BLaER1 (cell line): ENCODE measurements at regions not wholly inside any gene's neighbourhood (a gene's known extent, or its start where the extent isn't known, plus 50 kb on each side); places are given as distances from the start of the nearest gene placed in this dataset.

Source experiments
- H3K27ac ChIP-seq: shearing (Covaris generic); formaldehyde crosslinking; 2 replicates; pipeline ENCODE4 v1.8.1; 2022
- H3K27me3 ChIP-seq: shearing (Covaris generic); formaldehyde crosslinking; 2 replicates; pipeline ENCODE4 v1.8.1; 2022
- H3K36me3 ChIP-seq: shearing (Covaris generic); formaldehyde crosslinking; 2 replicates; pipeline ENCODE4 v1.8.1; 2022
- H3K4me1 ChIP-seq: shearing (Covaris generic); formaldehyde crosslinking; 2 replicates; pipeline ENCODE4 v1.8.1; 2022
- H3K4me2 ChIP-seq: shearing (Covaris generic); formaldehyde crosslinking; 2 replicates; pipeline ENCODE4 v1.8.1; 2022
- H3K4me3 ChIP-seq: shearing (Covaris generic); formaldehyde crosslinking; 2 replicates; pipeline ENCODE4 v1.8.1; 2022
- H3K9ac ChIP-seq: shearing (Covaris generic); formaldehyde crosslinking; 2 replicates; pipeline ENCODE4 v1.8.1; 2022
- H3K9me3 ChIP-seq: shearing (Covaris generic); formaldehyde crosslinking; 2 replicates; pipeline ENCODE4 v1.8.1; 2022
- H4K20me1 ChIP-seq: shearing (Covaris generic); formaldehyde crosslinking; 2 replicates; pipeline ENCODE4 v1.8.1; 2022
- Cebpa-rat ChIP-seq: shearing (Covaris generic); IDR thresholded peaks from 2 replicates; pipeline ENCODE4 v1.8.1; 2022

- Histone ChIP-seq H3K4me2 (no peak overlapping the region), H3K36me3 (no peaks in the 10 kb centered on the region), H3K9me3 (no peaks in the 10 kb centered on the region), H3K27ac (no peak overlapping the region), H4K20me1 (no peaks in the 10 kb centered on the region), H3K9ac (no peak overlapping the region), H3K27me3 (no peaks in the 10 kb centered on the region), H3K4me3 (no peak overlapping the region), H3K4me1 (no peaks in the 10 kb centered on the region)
- TF ChIP-seq Cebpa-rat, result no peak
Observed at GRCh38 chr2:122905431-122905830, 1119.7 kb upstream of the CNTNAP5 start.

GRCh38 chr2:122908159-122908558 is 1116.9 kb upstream of the CNTNAP5 start:
- no peak overlapping the region for H3K27ac ChIP-seq
- H3K36me3 ChIP-seq, result no peaks in the 10 kb centered on the region
- H3K4me2 ChIP-seq, result no peak overlapping the region
- no peak for TF ChIP-seq Cebpa-rat
- no peaks in the 10 kb centered on the region for H3K9me3 ChIP-seq
- H3K27me3 ChIP-seq, result no peaks in the 10 kb centered on the region
- no peak overlapping the region for H3K4me3 ChIP-seq
- H4K20me1 ChIP-seq, result no peaks in the 10 kb centered on the region
- no peaks in the 10 kb centered on the region for H3K4me1 ChIP-seq
- H3K9ac ChIP-seq, result no peak overlapping the region

- Histone ChIP-seq H3K9me3 (peaks cover 29% of the 10 kb centered on the region), H3K27me3 (no peaks in the 10 kb centered on the region), H3K27ac (no peak overlapping the region), H3K4me3 (no peak overlapping the region), H3K9ac (no peak overlapping the region), H3K36me3 (no peaks in the 10 kb centered on the region), H4K20me1 (no peaks in the 10 kb centered on the region), H3K4me1 (no peaks in the 10 kb centered on the region), H3K4me2 (no peak overlapping the region)
- no peak for TF ChIP-seq Cebpa-rat
Observed at GRCh38 chr2:122927197-122927596, 1097.9 kb upstream of the CNTNAP5 start.

- Histone ChIP-seq H3K9ac (no peak overlapping the region), H3K4me1 (no peaks in the 10 kb centered on the region), H3K4me3 (no peak overlapping the region), H3K27me3 (no peaks in the 10 kb centered on the region), H3K4me2 (no peak overlapping the region), H4K20me1 (no peaks in the 10 kb centered on the region), H3K36me3 (no peaks in the 10 kb centered on the region), H3K9me3 (peaks cover 29% of the 10 kb centered on the region), H3K27ac (no peak overlapping the region)
- TF ChIP-seq Cebpa-rat, result no peak
Observed at GRCh38 chr2:122927710-122928557, 1097.2 kb upstream of the CNTNAP5 start.

- no peaks in the 10 kb centered on the region for H3K36me3 ChIP-seq
- H3K27ac ChIP-seq, result no peak overlapping the region
- H3K4me1 ChIP-seq, result no peaks in the 10 kb centered on the region
- no peaks in the 10 kb centered on the region for H4K20me1 ChIP-seq
- H3K4me3 ChIP-seq, result no peak overlapping the region
- H3K9me3 ChIP-seq, result peaks cover 24% of the 10 kb centered on the region
- no peaks in the 10 kb centered on the region for H3K27me3 ChIP-seq
- no peak overlapping the region for H3K4me2 ChIP-seq
- no peak overlapping the region for H3K9ac ChIP-seq
- no peak for TF ChIP-seq Cebpa-rat
Observed at GRCh38 chr2:122929347-122929746, 1095.7 kb upstream of the CNTNAP5 start.

GRCh38 chr2:122935506-122935905 is 1089.6 kb upstream of the CNTNAP5 start:
- H3K9ac ChIP-seq, result no peak overlapping the region
- H3K27ac ChIP-seq, result no peak overlapping the region
- H3K4me3 ChIP-seq, result no peak overlapping the region
- H3K4me1 ChIP-seq, result no peaks in the 10 kb centered on the region
- H3K27me3 ChIP-seq, result no peaks in the 10 kb centered on the region
- H3K36me3 ChIP-seq, result no peaks in the 10 kb centered on the region
- no peaks in the 10 kb centered on the region for H3K9me3 ChIP-seq
- no peak overlapping the region for H3K4me2 ChIP-seq
- TF ChIP-seq Cebpa-rat, result no peak
- no peaks in the 10 kb centered on the region for H4K20me1 ChIP-seq

GRCh38 chr2:122939796-122940195 is 1085.3 kb upstream of the CNTNAP5 start:
- Histone ChIP-seq H3K9me3 (no peaks in the 10 kb centered on the region), H3K4me2 (no peak overlapping the region), H3K27me3 (no peaks in the 10 kb centered on the region), H3K36me3 (no peaks in the 10 kb centered on the region), H3K4me1 (no peaks in the 10 kb centered on the region), H3K9ac (no peak overlapping the region), H4K20me1 (no peaks in the 10 kb centered on the region), H3K27ac (no peak overlapping the region), H3K4me3 (no peak overlapping the region)
- no peak for TF ChIP-seq Cebpa-rat

GRCh38 chr2:122949523-122949922 is 1075.6 kb upstream of the CNTNAP5 start:
- TF ChIP-seq Cebpa-rat, result no peak
- Histone ChIP-seq H3K4me2 (no peak overlapping the region), H3K9me3 (no peaks in the 10 kb centered on the region), H3K4me1 (no peaks in the 10 kb centered on the region), H3K27ac (no peak overlapping the region), H3K9ac (no peak overlapping the region), H3K36me3 (no peaks in the 10 kb centered on the region), H4K20me1 (no peaks in the 10 kb centered on the region), H3K27me3 (no peaks in the 10 kb centered on the region), H3K4me3 (no peak overlapping the region)

GRCh38 chr2:122955776-122956175 is 1069.3 kb upstream of the CNTNAP5 start:
- H3K4me3 ChIP-seq, result no peak overlapping the region
- no peaks in the 10 kb centered on the region for H3K4me1 ChIP-seq
- no peak overlapping the region for H3K27ac ChIP-seq
- H3K9ac ChIP-seq, result no peak overlapping the region
- no peaks in the 10 kb centered on the region for H4K20me1 ChIP-seq
- TF ChIP-seq Cebpa-rat, result no peak
- no peak overlapping the region for H3K4me2 ChIP-seq
- no peaks in the 10 kb centered on the region for H3K9me3 ChIP-seq
- H3K27me3 ChIP-seq, result no peaks in the 10 kb centered on the region
- H3K36me3 ChIP-seq, result no peaks in the 10 kb centered on the region

- no peak overlapping the region for H3K9ac ChIP-seq
- H3K4me3 ChIP-seq, result no peak overlapping the region
- H3K36me3 ChIP-seq, result no peaks in the 10 kb centered on the region
- no peak overlapping the region for H3K27ac ChIP-seq
- H3K27me3 ChIP-seq, result no peaks in the 10 kb centered on the region
- no peaks in the 10 kb centered on the region for H4K20me1 ChIP-seq
- no peak overlapping the region for H3K4me2 ChIP-seq
- no peak for TF ChIP-seq Cebpa-rat
- no peaks in the 10 kb centered on the region for H3K4me1 ChIP-seq
- H3K9me3 ChIP-seq, result no peaks in the 10 kb centered on the region
Observed at GRCh38 chr2:122960759-122961641, 1064.1 kb upstream of the CNTNAP5 start.
